ENCODE measurements at regions not wholly inside any gene's neighbourhood (a gene's known extent, or its start where the extent isn't known, plus 50 kb on each side); places are given as distances from the start of the nearest gene placed in this dataset.
"Not testable (repeated sequence)": the region's sequence is repeated elsewhere in the genome, so short reads cannot be mapped to it uniquely, and the experiment has no call there.

DNA sequence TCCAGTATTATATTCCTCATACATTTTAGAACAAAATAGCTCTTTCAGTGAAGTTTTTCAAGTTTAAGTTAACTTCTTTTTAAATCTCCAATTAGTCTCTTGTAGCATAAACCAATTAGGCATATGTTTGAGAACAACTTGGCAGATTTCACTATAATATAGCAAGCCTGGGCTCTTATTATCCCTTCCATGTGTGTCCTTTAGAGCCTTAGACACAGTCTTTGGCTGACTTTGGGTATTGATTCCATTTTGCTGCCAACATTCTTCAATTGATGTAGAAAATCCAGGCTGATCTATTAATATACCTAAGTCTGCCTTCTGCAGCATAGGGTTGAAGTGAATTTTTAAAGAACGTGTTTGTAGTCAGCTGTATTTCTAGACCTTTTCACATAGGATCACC, 179.1 kb upstream of the RPRM start:
- Mint-ChIP-seq H3K4me3 (no peak overlapping the region), H3K36me3 (ENCODE audit: low read depth) (no peaks in the 10 kb centered on the region), H3K27ac (no peak overlapping the region), H3K4me1 (ENCODE audit: low read depth) (no peaks in the 10 kb centered on the region), H3K9me3 (peaks cover 2% of the 10 kb centered on the region), H3K27me3 (no peaks in the 10 kb centered on the region)
- ATAC-seq (ENCODE audit: poor library complexity) (no peak), DNase-seq (no peak)
- no peak overlapping the region for H3K4me3 ChIP-seq (ENCODE audit: low read length)
- no peaks in the 10 kb centered on the region for H3K4me1 ChIP-seq (ENCODE audit: insufficient read depth, low read length)
- no peaks in the 10 kb centered on the region for H3K36me3 ChIP-seq (ENCODE audit: insufficient read depth, low read length)
- ChIA-PET POLR2A (no interaction called here), CTCF (no interaction called here)
- H3K27me3 ChIP-seq (ENCODE audit: control insufficient read depth in 1 of 2, insufficient read depth in 2 of 2, low read length in 2 of 2): no peaks in the 10 kb centered on the region
- no peaks in the 10 kb centered on the region for H3K9me3 ChIP-seq (ENCODE audit: control insufficient read depth in 1 of 2, insufficient read depth in 1 of 2, low read length in 2 of 2)
- H3K27ac ChIP-seq (ENCODE audit: low read depth in 1 of 2, low read length in 2 of 2): no peak overlapping the region
- TF ChIP-seq, protein P1, sequence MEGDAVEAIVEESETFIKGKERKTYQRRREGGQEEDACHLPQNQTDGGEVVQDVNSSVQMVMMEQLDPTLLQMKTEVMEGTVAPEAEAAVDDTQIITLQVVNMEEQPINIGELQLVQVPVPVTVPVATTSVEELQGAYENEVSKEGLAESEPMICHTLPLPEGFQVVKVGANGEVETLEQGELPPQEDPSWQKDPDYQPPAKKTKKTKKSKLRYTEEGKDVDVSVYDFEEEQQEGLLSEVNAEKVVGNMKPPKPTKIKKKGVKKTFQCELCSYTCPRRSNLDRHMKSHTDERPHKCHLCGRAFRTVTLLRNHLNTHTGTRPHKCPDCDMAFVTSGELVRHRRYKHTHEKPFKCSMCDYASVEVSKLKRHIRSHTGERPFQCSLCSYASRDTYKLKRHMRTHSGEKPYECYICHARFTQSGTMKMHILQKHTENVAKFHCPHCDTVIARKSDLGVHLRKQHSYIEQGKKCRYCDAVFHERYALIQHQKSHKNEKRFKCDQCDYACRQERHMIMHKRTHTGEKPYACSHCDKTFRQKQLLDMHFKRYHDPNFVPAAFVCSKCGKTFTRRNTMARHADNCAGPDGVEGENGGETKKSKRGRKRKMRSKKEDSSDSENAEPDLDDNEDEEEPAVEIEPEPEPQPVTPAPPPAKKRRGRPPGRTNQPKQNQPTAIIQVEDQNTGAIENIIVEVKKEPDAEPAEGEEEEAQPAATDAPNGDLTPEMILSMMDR (IDR thresholded peaks at IDR 0.05): no peak
- intact Hi-C loops (cut with DNase I, micrococcal nuclease): no loop called here

DNA sequence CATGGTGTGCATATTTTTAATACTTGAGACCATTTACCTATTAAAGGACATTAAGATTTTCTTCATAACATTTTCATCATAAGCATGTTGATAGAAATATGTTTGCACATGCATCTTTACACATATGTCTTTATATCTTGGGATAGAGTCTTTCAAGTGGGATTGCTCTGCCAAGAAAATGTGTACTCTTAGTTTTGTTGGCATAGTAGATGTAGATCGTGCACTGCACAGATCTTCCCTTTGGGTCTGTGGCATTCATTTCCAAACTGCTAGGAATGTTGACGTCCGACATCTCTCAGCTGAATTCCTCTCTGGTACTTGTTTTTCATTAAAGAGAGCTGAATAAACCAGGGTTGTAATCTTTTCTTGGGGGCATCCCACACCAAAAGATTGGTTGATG, 183.2 kb upstream of the RPRM start:
- H3K27ac ChIP-seq (ENCODE audit: low read depth in 1 of 2, low read length in 2 of 2): no peak overlapping the region
- no peak overlapping the region for H3K27ac Mint-ChIP-seq
- intact Hi-C loops (cut with DNase I, micrococcal nuclease): no loop called here
- no peaks in the 10 kb centered on the region for H3K36me3 ChIP-seq (ENCODE audit: insufficient read depth, low read length)
- no peaks in the 10 kb centered on the region for H3K27me3 ChIP-seq (ENCODE audit: control insufficient read depth in 1 of 2, insufficient read depth in 2 of 2, low read length in 2 of 2)
- DNase-seq: no peak
- no peak for ATAC-seq (ENCODE audit: poor library complexity)
- H3K4me1 ChIP-seq (ENCODE audit: insufficient read depth, low read length): no peaks in the 10 kb centered on the region
- CTCF ChIA-PET: no interaction called here
- no peaks in the 10 kb centered on the region for H3K9me3 Mint-ChIP-seq
- H3K9me3 ChIP-seq (ENCODE audit: control insufficient read depth in 1 of 2, insufficient read depth in 1 of 2, low read length in 2 of 2): peaks cover 0 to 11% of the 10 kb centered on the region in 2 experiments
- no peak overlapping the region for H3K4me3 ChIP-seq (ENCODE audit: low read length)
- no peaks in the 10 kb centered on the region for H3K4me1 Mint-ChIP-seq (ENCODE audit: low read depth)
- TF ChIP-seq, protein P1 (IDR thresholded peaks at IDR 0.05): no peak
- H3K27me3 Mint-ChIP-seq: no peaks in the 10 kb centered on the region
- H3K36me3 Mint-ChIP-seq (ENCODE audit: low read depth): no peaks in the 10 kb centered on the region
- H3K4me3 Mint-ChIP-seq: no peak overlapping the region
- POLR2A ChIA-PET: no interaction called here

DNA sequence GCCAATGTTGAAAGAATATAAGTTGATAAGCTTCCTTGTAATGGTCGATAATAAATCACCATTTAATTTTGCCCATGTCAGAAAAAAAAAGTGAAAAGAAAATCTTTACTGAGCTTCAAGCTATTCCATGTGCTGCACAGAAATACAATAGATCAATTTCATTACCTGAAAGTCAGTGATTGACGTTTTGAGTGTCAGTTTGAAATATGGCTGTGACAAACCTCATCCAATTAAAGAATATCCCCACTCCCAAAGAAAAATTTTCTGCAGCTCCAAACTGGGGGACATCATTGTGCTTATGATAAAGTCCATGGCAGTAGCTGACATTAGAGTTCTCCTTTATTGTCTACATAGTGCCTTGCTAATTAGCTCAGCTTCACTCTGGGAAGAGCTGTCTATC, 184.8 kb upstream of the RPRM start:
- Histone ChIP-seq H3K27me3 (ENCODE audit: control insufficient read depth in 1 of 2, insufficient read depth in 2 of 2, low read length in 2 of 2) (no peaks in the 10 kb centered on the region), H3K36me3 (ENCODE audit: insufficient read depth, low read length) (no peaks in the 10 kb centered on the region), H3K4me1 (ENCODE audit: insufficient read depth, low read length) (no peaks in the 10 kb centered on the region), H3K4me3 (ENCODE audit: low read length) (no peak overlapping the region), H3K9me3 (ENCODE audit: control insufficient read depth in 1 of 2, insufficient read depth in 1 of 2, low read length in 2 of 2) (peaks cover 0 to 11% of the 10 kb centered on the region in 2 experiments), H3K27ac (ENCODE audit: low read depth in 1 of 2, low read length in 2 of 2) (no peak overlapping the region)
- ATAC-seq (ENCODE audit: poor library complexity) (no peak), DNase-seq (no peak)
- Mint-ChIP-seq H3K36me3 (ENCODE audit: low read depth) (no peaks in the 10 kb centered on the region), H3K4me3 (no peak overlapping the region), H3K27ac (no peak overlapping the region), H3K27me3 (no peaks in the 10 kb centered on the region), H3K9me3 (no peaks in the 10 kb centered on the region), H3K4me1 (ENCODE audit: low read depth) (no peaks in the 10 kb centered on the region)
- ChIA-PET CTCF (no interaction called here), POLR2A (no interaction called here)
- TF ChIP-seq, protein P1 (IDR thresholded peaks at IDR 0.05): no peak
- intact Hi-C loops (cut with DNase I, micrococcal nuclease): no loop called here

DNA sequence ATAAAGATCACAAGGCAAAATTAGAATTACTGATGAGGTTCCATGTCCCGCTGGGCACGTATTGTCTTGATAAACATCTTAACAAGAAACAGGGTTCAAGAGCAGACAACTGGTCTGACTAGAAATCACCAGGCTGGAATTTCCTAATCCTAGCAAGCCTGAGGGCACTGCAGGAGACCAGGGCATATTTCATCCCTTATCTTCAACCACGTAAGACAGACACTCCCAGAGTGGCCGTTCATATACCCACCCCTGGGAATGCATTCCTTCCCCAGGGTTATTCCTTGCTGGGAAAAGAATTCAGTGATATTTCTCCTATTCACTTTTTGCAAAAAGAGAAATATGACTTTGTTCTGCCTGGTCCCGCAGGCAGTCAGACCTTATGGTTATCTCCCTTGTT, 185.4 kb upstream of the RPRM start:
- H3K27ac ChIP-seq (ENCODE audit: low read depth in 1 of 2, low read length in 2 of 2); H3K4me1 Mint-ChIP-seq (ENCODE audit: low read depth); H3K36me3 ChIP-seq (ENCODE audit: insufficient read depth, low read length); CTCF ChIA-PET; ATAC-seq (ENCODE audit: poor library complexity); POLR2A ChIA-PET; H3K4me3 ChIP-seq (ENCODE audit: low read length); H3K27me3 ChIP-seq (ENCODE audit: control insufficient read depth in 1 of 2, insufficient read depth in 2 of 2, low read length in 2 of 2); H3K4me1 ChIP-seq (ENCODE audit: insufficient read depth, low read length); H3K9me3 Mint-ChIP-seq; H3K4me3 Mint-ChIP-seq; intact Hi-C loops (cut with DNase I, micrococcal nuclease); H3K36me3 Mint-ChIP-seq (ENCODE audit: low read depth); H3K27ac Mint-ChIP-seq; DNase-seq; H3K27me3 Mint-ChIP-seq: not testable (repeated sequence)
- H3K9me3 ChIP-seq (ENCODE audit: control insufficient read depth in 1 of 2, insufficient read depth in 1 of 2, low read length in 2 of 2): peaks cover 0 to 17% of the 10 kb centered on the region in 2 experiments
